Stimulated activated CD8-positive, alpha-beta memory T cell treated with anti-CD3 and anti-CD28 coated beads, Interleukin-12 subunit alpha, Interleukin-12 subunit beta, amount 100 ng/mL, for 24 hours (primary cell): ENCODE measurements at regions not wholly inside any gene's neighbourhood (a gene's known extent, or its start where the extent isn't known, plus 50 kb on each side); places are given as distances from the start of the nearest gene placed in this dataset.
"Not testable (repeated sequence)": the region's sequence is repeated elsewhere in the genome, so short reads cannot be mapped to it uniquely, and the experiment has no call there.

Experiments
- DNase-seq: peaks from one replicate; pipeline ENCODE4 v3.0.0-alpha.2; 2020; ENCODE audit errors: extremely low read depth

GRCh38 chr12:19908830-19909229 lies 459.5 kb upstream of the PDE3A start:
- DNase-seq: no peak

DNA sequence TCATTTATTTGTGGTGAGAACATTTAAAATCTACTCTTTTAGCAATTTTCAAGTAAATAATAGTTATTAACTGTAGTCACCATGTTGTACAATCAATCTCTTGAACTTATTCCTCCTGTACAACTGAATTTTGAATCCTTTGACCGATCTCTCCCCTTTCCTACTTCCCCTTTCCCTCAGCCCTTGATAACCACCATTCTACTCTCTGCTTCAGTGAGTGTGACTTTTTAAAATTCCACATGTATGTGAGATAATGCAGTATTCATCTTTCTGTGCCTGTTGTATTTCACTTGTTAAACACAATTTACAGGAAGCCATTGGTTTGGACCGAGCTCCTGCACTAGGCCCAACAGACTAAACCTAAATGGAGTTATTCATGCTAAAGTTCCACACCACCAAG lies 458.9 kb upstream of the PDE3A start:
- no peak for DNase-seq

DNA sequence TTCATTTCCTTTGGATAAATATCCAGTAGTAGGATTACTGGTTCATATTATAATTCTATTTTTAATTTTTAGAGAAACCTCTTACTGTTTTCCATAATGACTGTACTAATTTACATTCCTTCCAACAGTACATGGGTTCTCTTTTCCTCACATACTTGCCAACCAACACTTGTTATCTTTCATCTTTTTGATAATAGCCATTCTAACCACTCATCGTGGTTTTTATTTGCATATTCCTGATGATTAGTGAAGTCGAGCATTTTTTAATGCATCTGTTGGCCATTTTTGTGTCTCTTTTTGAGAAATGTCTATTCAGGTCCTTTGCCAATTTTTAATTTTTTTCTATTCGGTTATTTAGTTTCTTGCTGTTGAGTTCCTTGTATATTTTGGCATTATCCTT lies 457.7 kb upstream of the PDE3A start:
- no peak for DNase-seq

- no peak for DNase-seq
Measured at GRCh38 chr12:19912991-19913390, 455.3 kb upstream of the PDE3A start.

GRCh38 chr12:19915392-19916195 lies 452.7 kb upstream of the PDE3A start:
- no peak for DNase-seq

GRCh38 chr12:19916196-19916753 lies 452.1 kb upstream of the PDE3A start:
- no peak for DNase-seq

- no peak for DNase-seq
Measured at GRCh38 chr12:19916974-19917373, 451.4 kb upstream of the PDE3A start.

DNA sequence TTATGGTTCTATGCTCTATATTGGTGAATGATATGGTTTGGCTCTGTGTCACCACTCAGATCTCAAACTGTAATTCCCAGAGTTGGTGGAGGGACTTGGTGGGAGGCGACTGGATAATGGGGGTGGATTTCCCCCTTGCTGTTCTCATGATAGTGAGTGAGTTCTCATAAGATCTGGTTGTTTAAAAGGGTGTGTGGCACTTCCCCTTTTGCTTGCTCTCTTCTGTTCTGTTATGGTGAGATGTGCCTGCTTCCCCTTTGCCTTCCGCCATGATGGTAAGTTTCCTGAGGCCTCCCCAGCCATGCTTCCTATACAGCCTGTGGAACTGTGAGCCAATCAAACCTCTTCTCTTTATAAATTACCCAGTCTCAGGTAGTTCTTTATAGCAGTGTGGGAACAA lies 446.6 kb upstream of the PDE3A start:
- DNase-seq: not testable (repeated sequence)

GRCh38 chr12:19922717-19923116 lies 445.6 kb upstream of the PDE3A start:
- DNase-seq: no peak

DNA sequence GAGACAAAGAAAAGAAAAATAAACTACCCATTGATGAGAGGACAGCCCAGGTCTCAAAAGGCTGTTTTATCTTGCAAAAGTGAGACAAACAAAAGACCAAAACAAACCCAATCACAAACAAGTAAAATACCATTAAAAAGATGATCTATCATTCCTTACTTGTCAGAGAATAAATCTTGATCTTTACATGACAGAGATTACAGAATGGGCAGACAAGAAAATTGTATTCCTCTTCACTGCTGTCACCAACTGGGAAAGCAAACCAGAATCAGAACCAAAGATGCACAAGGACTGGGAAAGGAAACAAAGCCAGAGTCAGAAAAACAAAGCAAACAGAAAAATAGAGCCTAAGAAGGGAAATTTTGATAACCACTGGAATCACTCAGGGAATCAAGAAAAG lies 444.0 kb upstream of the PDE3A start:
- DNase-seq: no peak

DNA sequence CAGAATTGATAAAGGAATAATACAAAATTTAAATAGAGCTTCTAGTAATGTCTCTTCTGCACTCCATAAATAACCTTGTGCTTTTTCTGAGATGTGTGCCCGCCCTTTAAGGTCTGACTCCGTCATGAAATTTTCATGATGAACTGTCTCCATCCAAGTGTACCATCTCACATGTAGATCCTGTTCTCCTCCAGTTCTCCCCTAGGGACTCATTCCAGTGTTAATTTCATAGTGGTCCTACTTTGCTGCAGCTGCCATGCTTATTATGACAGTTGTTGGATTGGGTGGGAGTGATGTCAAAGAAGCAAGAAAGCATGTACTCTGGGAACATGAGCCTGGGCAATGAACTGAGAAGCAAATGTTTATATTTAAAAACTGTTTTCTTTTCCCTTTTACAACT lies 442.5 kb upstream of the PDE3A start:
- no peak for DNase-seq

- DNase-seq: no peak
Measured at GRCh38 chr12:19926266-19926665, 442.1 kb upstream of the PDE3A start.

GRCh38 chr12:19927661-19928060 lies 440.7 kb upstream of the PDE3A start:
- no peak for DNase-seq

GRCh38 chr12:19932413-19932812 lies 435.9 kb upstream of the PDE3A start:
- DNase-seq: no peak

GRCh38 chr12:19933924-19934323 lies 434.4 kb upstream of the PDE3A start:
- no peak for DNase-seq

DNA sequence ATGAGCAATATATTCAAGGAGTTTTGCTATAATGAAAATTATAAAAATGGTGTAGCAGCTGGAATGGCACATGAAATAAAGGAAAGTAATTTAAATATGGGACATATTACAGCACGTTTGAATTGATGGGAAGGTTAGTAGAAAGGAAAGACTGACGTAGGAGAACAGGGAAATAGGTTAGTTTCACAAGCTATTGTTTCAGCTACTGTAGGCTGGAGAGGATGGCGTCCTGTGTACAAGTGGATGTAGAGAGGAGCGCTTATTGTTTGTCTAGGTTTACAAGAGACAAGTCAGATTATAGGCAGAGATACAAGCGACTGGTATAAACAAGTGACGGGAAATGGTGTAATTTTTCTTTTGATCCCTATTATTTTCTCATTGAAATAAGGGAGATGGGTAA lies 431.2 kb upstream of the PDE3A start:
- DNase-seq: no peak

GRCh38 chr12:19938031-19938430 lies 430.3 kb upstream of the PDE3A start:
- no peak for DNase-seq

DNA sequence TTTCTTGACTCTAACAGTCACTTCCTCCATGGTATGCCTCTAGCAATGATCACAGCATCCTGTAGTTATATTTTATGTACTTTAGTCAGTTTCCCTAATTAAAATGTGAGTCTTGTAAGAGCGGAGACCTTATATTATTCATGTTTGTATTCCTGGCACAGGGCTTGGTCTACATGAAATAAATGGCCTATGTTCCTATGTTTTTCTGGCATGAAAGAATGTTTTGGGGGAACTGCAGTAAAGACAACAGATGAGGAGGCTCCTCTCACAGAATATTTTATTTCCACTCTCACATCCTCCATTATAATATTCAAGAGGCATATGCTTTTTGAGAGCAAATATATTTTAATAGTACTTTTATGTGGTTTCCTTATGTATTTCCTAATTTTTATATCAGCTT lies 429.8 kb upstream of the PDE3A start:
- DNase-seq: no peak

- DNase-seq: no peak
Measured at GRCh38 chr12:19940267-19940666, 428.1 kb upstream of the PDE3A start.

- no peak for DNase-seq
Measured at GRCh38 chr12:19941096-19941495, 427.2 kb upstream of the PDE3A start.

- no peak for DNase-seq
Measured at GRCh38 chr12:19945559-19946435, 422.5 kb upstream of the PDE3A start.

GRCh38 chr12:19946550-19946949 lies 421.8 kb upstream of the PDE3A start:
- DNase-seq: no peak

GRCh38 chr12:19947344-19947743 lies 421.0 kb upstream of the PDE3A start:
- no peak for DNase-seq
